H1 (cell line): ENCODE measurements at regions not wholly inside any gene's neighbourhood (a gene's known extent, or its start where the extent isn't known, plus 50 kb on each side); places are given as distances from the start of the nearest gene placed in this dataset.
A peak's percentile ranks its signal among the peaks of the same experiment; 100 is the strongest.

Experiments
- CTCF ChIA-PET: fragments of 300-600 bp; sonication (Branson Sonifier 250); formaldehyde crosslinking; loops from one replicate; lab custom pipeline; 2021; ENCODE audit not compliant: partially characterized antibody; lab: Charles Lee
- POLR2A ChIA-PET: fragments of 300-600 bp; sonication (Branson Sonifier 250); formaldehyde crosslinking; loops from one replicate; lab custom pipeline; 2021; ENCODE audit warnings: inconsistent platforms; ENCODE audit not compliant: partially characterized antibody; lab: Charles Lee
- DNase-seq, 2 experiments: peaks; one replicate each; pipeline versions ENCODE4 v3.0.0 to v3.0.0-alpha.2; 2010 to 2022; ENCODE audit warnings: low spot score in 2 of 2, low read depth in 1 of 2, mixed read lengths in 1 of 2
- FAIRE-seq: peaks from 2 replicates; lab custom pipeline; 2011; peaks lifted over from hg19 to GRCh38; lab: Jason Lieb, UNC
- H2AFZ ChIP-seq: 2 replicates; pipeline ENCODE4 v1.8.1; 2012; ENCODE audit warnings: low read length, inconsistent platforms
- H2AK5ac ChIP-seq: 2 replicates; pipeline ENCODE4 v1.6.1; 2013; ENCODE audit warnings: low read depth, low read length
- H2BK120ac ChIP-seq: replicated peaks from 2 replicates; pipeline ENCODE3; 2013; ENCODE audit warnings: low read depth, low read length, inconsistent platforms
- H2BK12ac ChIP-seq: 2 replicates; pipeline ENCODE4 v1.6.1; 2013; ENCODE audit warnings: low read depth, low read length
- H2BK15ac ChIP-seq: 2 replicates; pipeline ENCODE4 v1.6.1; 2013; ENCODE audit warnings: low read length
- H2BK20ac ChIP-seq: 2 replicates; pipeline ENCODE4 v1.6.1; 2013; ENCODE audit warnings: low read length
- H2BK5ac ChIP-seq: 2 replicates; pipeline ENCODE4 v1.6.1; 2013; ENCODE audit warnings: low read depth, low read length
- H3K14ac ChIP-seq: 2 replicates; pipeline ENCODE4 v1.6.1; 2013; ENCODE audit warnings: inconsistent platforms; ENCODE audit not compliant: insufficient read length
- H3K18ac ChIP-seq: 2 replicates; pipeline ENCODE4 v1.6.1; 2013; ENCODE audit warnings: low read length; ENCODE audit errors: extremely low read depth
- H3K23ac ChIP-seq: 2 replicates; pipeline ENCODE4 v1.6.1; 2013; ENCODE audit warnings: inconsistent platforms; ENCODE audit not compliant: insufficient read length
- H3K23me2 ChIP-seq: 2 replicates; pipeline ENCODE4 v1.6.1; 2013; ENCODE audit warnings: low read depth, low read length
- H3K27ac ChIP-seq: 2 replicates; pipeline ENCODE4 v1.6.1; 2011; ENCODE audit warnings: low read depth, low read length, inconsistent platforms
- H3K27me3 ChIP-seq, 4 experiments: replicated peaks in 1 of 4; 1 replicate in 1 of 4; 2 replicates in 3 of 4; pipeline versions ENCODE4 v1.6.1 to v1.8.1; 2011 to 2013; ENCODE audit warnings: low read length in 3 of 4, mild to moderate bottlenecking in 3 of 4, inconsistent platforms in 2 of 4, mixed read lengths in 2 of 4, moderate library complexity in 1 of 4; ENCODE audit not compliant: control insufficient read depth in 3 of 4, insufficient read depth in 3 of 4; ENCODE audit errors: extremely low read depth in 1 of 4
- H3K36me3 ChIP-seq, 4 experiments: 2 replicates each; pipeline versions ENCODE4 v1.6.1 to v1.8.1; 2011 to 2013; ENCODE audit warnings: mild to moderate bottlenecking in 4 of 4, low read length in 3 of 4, moderate library complexity in 2 of 4, control low read depth in 1 of 4, inconsistent platforms in 1 of 4; ENCODE audit not compliant: insufficient read depth in 4 of 4, control insufficient read depth in 2 of 4
- H3K4ac ChIP-seq: replicated peaks from 2 replicates; pipeline ENCODE3; 2013; ENCODE audit warnings: low read length, low read depth, mixed read lengths, inconsistent platforms; ENCODE audit not compliant: insufficient read length
- H3K4me1 ChIP-seq, 4 experiments: replicated peaks in 1 of 4; 1 replicate in 1 of 4; 2 replicates in 3 of 4; pipeline versions ENCODE4 v1.6.1 to v1.8.1; 2011 to 2013; ENCODE audit warnings: low read length in 3 of 4, inconsistent platforms in 2 of 4, mixed read lengths in 1 of 4; ENCODE audit not compliant: insufficient read depth in 4 of 4, control insufficient read depth in 3 of 4
- H3K4me2 ChIP-seq, 2 experiments: 2 replicates each; pipeline versions ENCODE4 v1.6.1 to v1.8.1; 2011 to 2013; ENCODE audit warnings: low read depth in 2 of 2, low read length in 2 of 2, control low read depth in 1 of 2, inconsistent platforms in 1 of 2, mild to moderate bottlenecking in 1 of 2; ENCODE audit not compliant: insufficient read depth in 1 of 2
- H3K4me3 ChIP-seq, 4 experiments: fragments of 200-600, 300-600 bp in 1 of 4; sonication (generic), shearing (Covaris generic), sonication (Bioruptor Twin) in 1 of 4; 2 replicates each; pipeline versions ENCODE4 v1.5.1 to v1.8.1; 2011 to 2016; ENCODE audit warnings: low read length in 4 of 4, low read depth in 3 of 4, control low read depth in 2 of 4, inconsistent platforms in 2 of 4, mild to moderate bottlenecking in 2 of 4, mixed read lengths in 1 of 4, moderate library complexity in 1 of 4; ENCODE audit not compliant: insufficient read depth in 2 of 4; ENCODE audit errors: extremely low read depth in 1 of 4
- H3K56ac ChIP-seq: replicated peaks from 2 replicates; pipeline ENCODE3; 2013; ENCODE audit warnings: low read depth, mild to moderate bottlenecking, mixed read lengths, low read length, inconsistent platforms; ENCODE audit not compliant: insufficient read length
- H3K79me1 ChIP-seq: 2 replicates; pipeline ENCODE4 v1.6.1; 2013; ENCODE audit warnings: low read depth, low read length, control low read depth
- H3K79me2 ChIP-seq, 2 experiments: 2 replicates each; pipeline versions ENCODE4 v1.6.1 to v1.8.1; 2012 to 2013; ENCODE audit warnings: low read length in 2 of 2, mild to moderate bottlenecking in 2 of 2, inconsistent platforms in 1 of 2; ENCODE audit not compliant: insufficient read depth in 2 of 2, control insufficient read depth in 1 of 2
- H3K9ac ChIP-seq, 4 experiments: replicated peaks in 1 of 4; 1 replicate in 1 of 4; 2 replicates in 3 of 4; pipeline versions ENCODE4 v1.6.1 to v1.8.1; 2011 to 2013; ENCODE audit warnings: low read depth in 3 of 4, low read length in 3 of 4, control low read depth in 2 of 4, mild to moderate bottlenecking in 2 of 4, moderate library complexity in 2 of 4, inconsistent platforms in 1 of 4; ENCODE audit errors: extremely low read depth in 1 of 4
- H3K9me3 ChIP-seq, 2 experiments: 2 replicates each; pipeline versions ENCODE4 v1.6.1 to v1.8.1; 2012 to 2013; ENCODE audit warnings: mild to moderate bottlenecking in 2 of 2, moderate library complexity in 2 of 2, control low read depth in 1 of 2, inconsistent platforms in 1 of 2, low read depth in 1 of 2, low read length in 1 of 2, mixed read lengths in 1 of 2; ENCODE audit not compliant: insufficient read depth in 2 of 2
- H4K20me1 ChIP-seq, 2 experiments: replicated peaks in 1 of 2; 2 replicates each; pipeline versions ENCODE3 to v1.8.1; 2011 to 2013; ENCODE audit warnings: inconsistent platforms in 2 of 2, low read length in 2 of 2, mild to moderate bottlenecking in 1 of 2; ENCODE audit not compliant: insufficient read depth in 2 of 2, control insufficient read depth in 1 of 2
- H4K5ac ChIP-seq: 2 replicates; pipeline ENCODE4 v1.6.1; 2013; ENCODE audit warnings: low read length, low read depth, mixed read lengths, inconsistent platforms; ENCODE audit not compliant: insufficient read length
- H4K8ac ChIP-seq: 2 replicates; pipeline ENCODE4 v1.8.0; 2013; ENCODE audit warnings: mild to moderate bottlenecking, moderate library complexity, low read length, inconsistent platforms; ENCODE audit not compliant: insufficient read depth; ENCODE audit errors: extremely low read depth
- H4K91ac ChIP-seq: replicated peaks from 2 replicates; pipeline ENCODE3; 2013; ENCODE audit warnings: low read length, mixed read lengths, inconsistent platforms; ENCODE audit not compliant: insufficient read length
- BCL11A ChIP-seq, 2 experiments: IDR thresholded peaks; one replicate each; pipeline ENCODE4 v1.6.1; 2011; ENCODE audit warnings: low read depth in 2 of 2, low read length in 2 of 2, mild to moderate bottlenecking in 2 of 2
- CHD1 ChIP-seq: IDR thresholded peaks from 2 replicates; pipeline ENCODE4 v1.6.1; 2012; ENCODE audit warnings: low read depth, low read length, improper control_type of control experiment
- EGR1 ChIP-seq: IDR thresholded peaks from 2 replicates; pipeline ENCODE4 v1.6.1; 2011; ENCODE audit warnings: low read depth, low read length, borderline replicate concordance
- HDAC6 ChIP-seq: IDR thresholded peaks from one replicate; pipeline ENCODE4 v1.7.1; 2012; ENCODE audit warnings: low read depth, mild to moderate bottlenecking, inconsistent platforms, low read length, moderate library complexity
- KDM5A ChIP-seq: fragments of 200-600 bp; IDR thresholded peaks from 2 replicates; pipeline ENCODE4 v1.7.1; 2012; ENCODE audit warnings: mild to moderate bottlenecking, low read length, inconsistent platforms, mixed read lengths
- SP2 ChIP-seq: IDR thresholded peaks from 2 replicates; pipeline ENCODE4 v1.6.1; 2012; ENCODE audit warnings: mild to moderate bottlenecking, low read length, inconsistent platforms
- WGBS, 2 experiments: shearing (Covaris generic) in 1 of 2; methylation state at CpG; one replicate each; pipeline versions ENCODE4 v1.1.6 to v1.1.7; 2013 to 2015; ENCODE audit warnings: low lambda C conversion rate in 2 of 2, mixed read lengths in 2 of 2, inconsistent platforms in 1 of 2, low coverage in 1 of 2, missing lambda C conversion rate in 1 of 2; ENCODE audit not compliant: insufficient replicate concordance in 2 of 2, insufficient coverage in 1 of 2, insufficient read length in 1 of 2; ENCODE audit errors: extremely low coverage in 1 of 2, missing lambda C conversion rate in 1 of 2; 5-methylcytosine and 5-hydroxymethylcytosine counted together
- TF ChIP-seq, protein P1 (sequence below): IDR thresholded peaks from 2 replicates; pipeline ENCODE4 v1.6.1; 2011; ENCODE audit warnings: low read depth, mild to moderate bottlenecking, low read length; ENCODE audit not compliant: insufficient read depth
- TF ChIP-seq, protein P2 (sequence below), 3 experiments: IDR thresholded peaks; 1 replicate in 2 of 3; 2 replicates in 1 of 3; pipeline versions ENCODE4 v1.5.1 to v1.6.1; 2011; ENCODE audit warnings: low read length in 3 of 3, mild to moderate bottlenecking in 3 of 3, inconsistent platforms in 2 of 3, low read depth in 1 of 3, moderate library complexity in 1 of 3; ENCODE audit not compliant: insufficient read depth in 1 of 3; ENCODE audit errors: control extremely low read depth in 1 of 3

- Histone ChIP-seq H4K5ac (no peak overlapping the region), H3K4me3 (no peak overlapping the region), H3K9me3 (no peaks in the 10 kb centered on the region), H3K4me2 (no peak overlapping the region), H2BK12ac (0 out of 2 replicates have a peak overlapping the region, but pooled peaks have one; percentile 42), H2BK15ac (0 out of 2 replicates have a peak overlapping the region, but pooled peaks have one; percentile 53), H4K91ac (peak overlapping the region; percentile 22), H3K27ac (no peak overlapping the region), H4K8ac (no peak overlapping the region), H2AFZ (no peak overlapping the region), H3K27me3 (peaks cover 0 to 18% (median 6%) of the 10 kb centered on the region in 4 experiments; a peak in 5 of 7 replicates), H3K4me1 (peaks cover 4 to 23% (median 13%) of the 10 kb centered on the region in 4 experiments), H2BK120ac (no peak overlapping the region), H3K79me2 (no peaks in the 10 kb centered on the region), H3K4ac (no peak overlapping the region), H3K9ac (no peak overlapping the region), H4K20me1 (no peaks in the 10 kb centered on the region), H3K23me2 (no peaks in the 10 kb centered on the region), H3K56ac (no peak overlapping the region), H3K36me3 (no peaks in the 10 kb centered on the region; a peak in 1 of 8 replicates), H2BK5ac (no peak overlapping the region), H3K18ac (no peak overlapping the region), H2AK5ac (no peak overlapping the region), H3K14ac (no peak overlapping the region), H3K23ac (no peak overlapping the region), H3K79me1 (no peaks in the 10 kb centered on the region), H2BK20ac (no peak overlapping the region)
- FAIRE-seq (no peak), DNase-seq (peak in 1 of 2 experiments; percentile 41)
- ChIA-PET POLR2A (interaction anchor here (0.6 to 1.3 kb wide), 4 partner anchors 43 to 269 kb away, joined by 3 to 4 read pairs (median 3); partner anchors contain the start of gene UIMC1), CTCF (interaction anchor here (0.7 to 9.4 kb wide), 7 partner anchors 9 to 335 kb away, joined by 3 to 56 read pairs (median 5); no protein-coding TSS in a partner anchor)
- 79% methylated on average over 11 of the region's 11 CpGs; no CpG with 5 or more reads in 1 of the 2 experiments for WGBS, 2 experiments
- no peak for TF ChIP-seq EGR1
- TF ChIP-seq, protein P1, sequence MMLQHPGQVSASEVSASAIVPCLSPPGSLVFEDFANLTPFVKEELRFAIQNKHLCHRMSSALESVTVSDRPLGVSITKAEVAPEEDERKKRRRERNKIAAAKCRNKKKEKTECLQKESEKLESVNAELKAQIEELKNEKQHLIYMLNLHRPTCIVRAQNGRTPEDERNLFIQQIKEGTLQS: no peak
- TF ChIP-seq KDM5A: no peak
- TF ChIP-seq BCL11A (IDR thresholded peaks at IDR 0.05; ENCODE audit: low read depth in 2 of 2, low read length in 2 of 2): no peak
- TF ChIP-seq CHD1: no peak
- no peak for TF ChIP-seq SP2
- no peak for TF ChIP-seq HDAC6
- TF ChIP-seq, protein P2, sequence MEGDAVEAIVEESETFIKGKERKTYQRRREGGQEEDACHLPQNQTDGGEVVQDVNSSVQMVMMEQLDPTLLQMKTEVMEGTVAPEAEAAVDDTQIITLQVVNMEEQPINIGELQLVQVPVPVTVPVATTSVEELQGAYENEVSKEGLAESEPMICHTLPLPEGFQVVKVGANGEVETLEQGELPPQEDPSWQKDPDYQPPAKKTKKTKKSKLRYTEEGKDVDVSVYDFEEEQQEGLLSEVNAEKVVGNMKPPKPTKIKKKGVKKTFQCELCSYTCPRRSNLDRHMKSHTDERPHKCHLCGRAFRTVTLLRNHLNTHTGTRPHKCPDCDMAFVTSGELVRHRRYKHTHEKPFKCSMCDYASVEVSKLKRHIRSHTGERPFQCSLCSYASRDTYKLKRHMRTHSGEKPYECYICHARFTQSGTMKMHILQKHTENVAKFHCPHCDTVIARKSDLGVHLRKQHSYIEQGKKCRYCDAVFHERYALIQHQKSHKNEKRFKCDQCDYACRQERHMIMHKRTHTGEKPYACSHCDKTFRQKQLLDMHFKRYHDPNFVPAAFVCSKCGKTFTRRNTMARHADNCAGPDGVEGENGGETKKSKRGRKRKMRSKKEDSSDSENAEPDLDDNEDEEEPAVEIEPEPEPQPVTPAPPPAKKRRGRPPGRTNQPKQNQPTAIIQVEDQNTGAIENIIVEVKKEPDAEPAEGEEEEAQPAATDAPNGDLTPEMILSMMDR (IDR thresholded peaks at IDR 0.05; ENCODE audit: control extremely low read depth in 1 of 3, insufficient read depth in 1 of 3, low read depth in 1 of 3, low read length in 3 of 3): no peak
Measured at GRCh38 chr5:176736931-176737745, 73.2 kb upstream of the UNC5A start.
